Amniotic stem cell (primary cell): ENCODE measurements at regions not wholly inside any gene's neighbourhood (a gene's known extent, or its start where the extent isn't known, plus 50 kb on each side); places are given as distances from the start of the nearest gene placed in this dataset.

Source experiments
- DNase-seq: peaks from one replicate; lab custom pipeline; 2025; lab: John Stamatoyannopoulos, UW

DNA sequence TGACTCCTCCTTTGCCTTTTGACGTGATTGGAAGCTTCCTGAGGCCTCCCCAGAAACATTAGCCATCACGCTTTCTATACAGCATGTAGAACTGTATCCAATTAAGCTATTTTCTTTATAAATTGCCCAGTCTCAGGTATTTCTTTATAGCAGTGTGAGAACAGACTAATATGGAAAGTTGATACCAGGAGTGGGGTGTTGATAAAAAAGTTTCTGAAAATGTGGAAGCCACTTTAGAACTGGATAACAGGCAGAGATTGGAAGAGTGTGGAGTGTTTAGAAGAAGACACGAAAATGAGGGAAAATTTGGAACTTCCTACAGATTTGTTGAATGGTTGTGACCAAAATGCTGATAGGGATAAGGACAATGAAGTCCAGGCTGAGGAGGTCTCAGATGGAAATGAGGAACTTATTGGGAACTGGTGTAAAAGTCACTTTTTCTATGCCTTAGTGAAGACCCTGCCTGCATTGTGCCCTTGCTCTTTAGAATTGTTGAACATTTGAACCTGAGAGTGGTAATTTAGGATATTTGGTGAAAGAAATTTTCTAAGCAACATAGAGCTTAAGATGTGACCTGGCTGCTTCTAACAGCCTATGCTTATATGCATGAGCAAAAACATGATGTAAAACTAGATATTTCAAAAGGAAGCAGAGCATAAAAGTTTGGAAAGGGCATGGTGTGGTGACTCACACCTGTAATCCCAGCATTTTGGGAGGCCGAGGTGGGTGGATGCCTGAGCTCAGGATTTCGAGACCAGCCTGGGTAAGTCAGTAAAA is 969.7 kb downstream of the DSC3 start:
- DNase-seq = no peak

DNA sequence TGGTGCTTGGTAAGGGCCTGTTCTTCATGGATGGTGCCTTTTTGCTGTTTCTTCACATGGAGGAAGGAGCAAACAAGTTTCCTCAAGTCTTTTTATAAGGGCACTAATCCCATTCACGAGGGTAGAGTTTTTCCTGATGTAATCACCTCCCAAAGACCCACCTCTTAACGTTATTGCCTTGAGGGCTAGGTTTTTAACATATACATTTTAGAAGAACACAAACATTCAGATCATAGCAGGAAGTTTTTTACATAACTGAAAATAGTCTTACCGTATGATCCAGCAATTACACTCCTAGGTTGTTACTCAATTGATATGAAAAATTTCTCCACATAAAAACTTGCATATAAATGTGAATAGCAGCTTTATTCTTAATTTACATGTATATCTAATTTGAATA is 976.3 kb downstream of the DSC3 start:
- DNase-seq = no peak

GRCh38 chr18:30057398-30057797 is 985.1 kb downstream of the DSC3 start:
- no peak for DNase-seq

DNA sequence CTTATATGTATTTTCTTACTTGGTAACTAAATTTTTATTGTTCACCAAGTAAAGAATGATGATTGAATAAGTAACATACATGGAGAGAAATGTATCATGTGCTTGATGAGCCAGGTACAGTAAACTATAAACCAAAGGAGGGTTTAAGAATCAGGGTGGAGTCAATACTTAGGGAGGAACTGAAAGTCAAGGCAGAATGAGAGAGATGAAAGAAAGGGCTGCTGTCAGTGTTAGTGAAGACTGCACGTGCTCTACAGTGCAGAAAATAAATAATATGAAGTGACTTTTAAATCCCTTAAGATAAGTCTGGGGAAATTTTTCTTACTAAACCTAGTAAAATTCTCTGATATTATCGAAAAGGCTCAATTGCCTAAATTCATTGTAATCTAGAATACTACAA is 986.0 kb downstream of the DSC3 start:
- DNase-seq = no peak

DNA sequence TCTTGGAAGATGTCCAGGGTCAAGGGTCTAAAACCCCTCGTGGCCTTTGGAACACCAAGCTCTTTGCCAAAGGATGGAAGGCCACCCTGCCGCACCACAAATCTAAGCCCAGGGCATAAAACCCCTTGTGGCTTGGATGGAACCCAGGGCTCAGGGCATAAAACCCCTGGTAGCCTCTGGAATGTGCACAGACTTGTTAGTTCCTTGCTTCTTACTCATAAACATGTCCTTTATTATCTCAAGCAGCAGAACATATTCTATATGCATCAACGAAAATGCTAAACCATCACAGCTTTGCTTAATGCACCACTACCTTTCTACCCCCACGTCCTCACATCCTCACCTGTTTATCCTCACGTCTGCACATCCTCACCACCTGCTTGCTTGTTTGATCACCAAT is 998.0 kb downstream of the DSC3 start:
- DNase-seq = no peak

DNA sequence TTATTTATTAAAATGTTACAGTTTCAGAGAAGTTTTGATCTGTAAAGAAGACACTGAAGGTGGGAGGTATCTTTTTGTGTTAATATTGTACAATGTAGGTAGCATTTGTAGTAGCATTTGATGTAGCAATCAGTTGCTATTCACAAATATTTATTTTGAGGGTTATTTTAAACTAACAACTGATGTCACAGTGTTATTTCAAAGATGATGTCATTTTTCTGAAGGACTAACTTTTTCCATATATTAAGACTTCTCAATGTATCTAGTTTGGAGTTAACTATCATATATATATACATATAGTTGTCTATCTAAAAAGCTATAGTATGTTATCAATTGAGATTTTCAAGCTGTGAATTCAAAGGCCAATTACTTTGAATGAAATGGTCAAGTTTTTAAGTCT is 1003.3 kb downstream of the DSC3 start:
- DNase-seq = no peak

GRCh38 chr18:30034818-30035217 is 1007.7 kb downstream of the DSC3 start:
- no peak for DNase-seq

DNA sequence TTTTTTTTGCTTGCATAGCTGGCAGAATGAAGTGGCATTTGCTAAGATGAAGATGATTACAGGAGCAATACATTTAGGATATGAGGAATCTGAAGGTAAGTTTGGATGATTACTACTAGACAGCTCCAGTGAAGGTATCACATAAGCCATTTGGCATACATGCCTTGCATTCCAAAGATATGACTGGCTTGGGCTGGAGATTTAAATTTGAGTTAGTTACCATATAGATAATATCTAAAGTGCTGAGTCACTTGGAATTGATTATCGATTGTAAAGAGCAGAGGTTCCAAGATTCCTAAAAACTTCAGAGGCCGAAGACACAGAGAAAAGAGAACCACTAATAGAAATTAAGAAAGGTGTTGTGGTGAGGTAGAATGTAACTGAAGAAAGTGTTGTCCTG is 1026.4 kb downstream of the DSC3 start:
- DNase-seq = no peak

DNA sequence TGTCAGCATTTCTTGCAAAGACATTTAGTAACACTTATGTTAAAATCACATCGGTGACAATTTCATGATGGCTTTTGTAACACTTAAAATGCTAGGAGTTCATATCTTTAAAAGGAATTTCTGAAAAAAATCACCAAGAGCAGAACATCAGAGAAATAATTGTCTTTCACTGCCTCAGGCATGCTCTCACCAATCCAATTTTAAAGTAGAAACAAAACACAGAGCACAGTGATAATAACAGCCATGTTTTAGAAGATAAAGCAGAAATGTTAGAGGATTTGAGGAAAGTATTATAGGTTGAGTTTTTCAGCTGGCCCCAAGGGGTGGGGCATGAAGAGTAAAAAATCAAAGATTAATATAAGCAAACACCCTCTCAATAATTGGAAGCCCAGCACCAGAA is 1037.6 kb downstream of the DSC3 start:
- DNase-seq = no peak

DNA sequence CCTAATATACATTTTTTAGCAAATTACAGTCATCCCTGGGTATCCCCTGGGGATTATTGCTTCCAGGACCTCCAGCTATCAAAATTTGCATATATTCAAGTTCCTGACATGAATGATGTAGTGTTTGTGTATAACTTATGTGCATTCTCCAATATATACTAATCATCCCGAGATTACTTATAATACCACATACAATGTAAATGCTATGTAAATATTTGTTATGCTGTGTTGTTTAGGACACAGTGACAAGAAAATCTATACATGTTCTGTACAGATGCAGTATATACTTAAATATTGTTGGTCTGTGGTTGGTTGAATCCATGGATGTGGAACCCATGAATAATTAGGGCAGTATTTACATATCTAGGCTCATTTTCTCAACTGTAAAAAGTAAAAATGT is 1060.3 kb downstream of the DSC3 start:
- no peak for DNase-seq

- DNase-seq = no peak
Measured at GRCh38 chr18:29979881-29980280, 1062.7 kb downstream of the DSC3 start.

DNA sequence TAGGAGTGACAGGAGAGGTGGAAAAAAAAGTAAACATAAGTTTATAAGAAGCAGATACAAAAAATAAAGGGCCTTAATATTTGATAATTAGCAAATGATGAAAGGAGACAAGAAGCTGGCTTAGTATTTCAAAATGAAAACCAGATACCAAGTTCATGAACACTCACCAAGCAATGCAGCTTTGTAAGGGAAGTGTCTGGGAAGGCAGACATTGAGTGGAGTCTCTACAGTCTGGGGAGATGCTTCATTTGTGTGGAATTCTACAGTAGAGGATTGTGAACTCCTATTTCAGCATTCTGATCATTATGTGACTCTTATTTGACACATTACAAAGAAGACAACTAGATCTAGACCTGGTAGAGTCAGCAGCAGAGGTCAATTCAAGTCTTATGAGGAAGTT is 1072.7 kb downstream of the DSC3 start:
- no peak for DNase-seq

DNA sequence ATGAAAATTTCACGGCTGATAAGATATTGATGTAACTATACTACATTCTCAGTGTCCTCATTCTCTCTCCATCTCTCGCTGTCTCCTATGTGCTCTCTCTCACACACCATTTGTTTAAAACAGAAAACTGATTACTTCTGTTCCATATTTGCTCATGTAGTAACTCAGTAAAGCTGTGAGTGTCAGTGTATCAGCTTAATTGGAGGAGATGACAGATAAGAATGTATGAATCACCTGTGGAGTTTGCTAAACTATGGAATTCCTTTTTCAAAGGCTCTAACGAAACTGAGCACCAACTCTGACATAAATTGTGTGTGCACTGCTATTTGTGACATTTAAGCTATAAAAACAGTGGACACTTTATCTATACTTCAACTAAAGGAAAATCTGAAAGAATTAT is 1080.0 kb downstream of the DSC3 start:
- DNase-seq = no peak

DNA sequence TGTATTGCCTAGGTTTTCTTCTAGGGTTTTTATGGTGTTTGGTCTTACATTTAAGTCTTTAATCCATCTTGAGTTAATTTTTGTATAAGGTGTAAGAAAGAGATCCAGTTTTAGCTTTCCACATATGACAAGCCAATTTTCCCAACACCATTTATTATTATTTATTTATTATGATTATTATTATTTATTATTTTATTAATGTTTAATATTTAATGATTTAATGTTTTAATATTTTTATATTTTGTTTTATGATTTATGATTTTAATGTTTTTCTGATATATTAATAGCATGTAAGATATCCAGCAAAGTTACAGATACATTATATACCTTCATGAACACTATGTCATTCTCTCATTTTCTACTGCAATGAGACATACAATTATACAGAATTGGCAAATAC is 1082.0 kb downstream of the DSC3 start:
- DNase-seq = no peak

DNA sequence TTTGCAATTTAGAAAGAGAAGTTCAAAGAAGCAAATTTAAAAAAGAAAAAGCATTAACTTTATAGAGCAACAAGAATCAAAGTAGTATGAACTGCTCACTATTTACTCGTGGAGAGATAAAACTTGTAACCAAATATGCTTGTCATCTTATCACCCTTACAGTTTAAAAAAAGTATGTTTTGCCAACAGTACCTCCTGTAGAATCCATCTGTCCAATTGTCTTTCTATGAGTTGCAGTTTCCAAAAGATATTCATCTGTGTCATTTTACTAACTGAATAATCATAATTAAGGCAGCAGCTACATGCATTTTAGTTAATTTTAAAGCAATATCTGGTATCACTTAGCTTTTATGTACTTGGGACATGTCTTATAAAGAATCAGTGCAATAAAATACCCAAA is 1112.3 kb downstream of the DSC3 start:
- DNase-seq = no peak

DNA sequence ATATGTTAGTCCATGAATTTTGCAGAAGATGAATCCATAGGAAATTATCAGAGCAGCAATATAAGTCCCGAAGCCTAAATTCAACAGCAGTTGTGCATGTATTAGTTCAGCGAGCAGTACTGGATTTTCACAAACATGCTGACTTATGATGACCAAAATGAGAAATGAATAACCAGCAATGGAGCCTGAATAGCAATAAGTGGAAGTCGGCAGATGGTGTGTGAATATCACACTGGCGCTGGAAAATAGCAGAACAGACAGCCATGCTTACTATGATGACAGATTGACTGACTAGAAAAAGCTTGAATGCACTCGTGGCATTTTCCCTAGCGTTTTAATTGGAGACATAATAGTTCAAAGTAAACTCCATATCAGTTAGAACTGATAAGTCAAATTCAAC is 1114.5 kb downstream of the DSC3 start:
- no peak for DNase-seq

DNA sequence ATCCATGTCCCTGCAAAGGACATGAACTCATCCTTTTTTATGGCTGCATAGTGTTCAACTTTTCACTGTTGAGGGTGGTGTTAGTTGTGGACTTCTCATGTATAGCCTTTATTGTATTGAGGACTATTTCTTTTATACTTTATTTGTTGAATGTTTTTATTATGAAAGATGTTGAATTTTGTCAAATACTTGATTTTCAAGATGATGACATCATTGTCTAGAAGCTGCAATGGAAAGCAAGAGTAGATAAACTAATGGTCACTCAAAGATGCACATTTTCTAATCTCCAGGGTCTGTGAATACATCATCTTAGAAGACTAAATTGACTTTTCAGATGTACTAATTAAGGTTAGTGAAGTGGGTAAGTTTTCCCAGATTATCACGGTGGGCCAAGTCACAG is 1117.0 kb downstream of the DSC3 start:
- DNase-seq = no peak

GRCh38 chr18:29912351-29912750 is 1130.2 kb downstream of the DSC3 start:
- no peak for DNase-seq

- no peak for DNase-seq
Measured at GRCh38 chr18:29892960-29893558, 1149.5 kb downstream of the DSC3 start.

DNA sequence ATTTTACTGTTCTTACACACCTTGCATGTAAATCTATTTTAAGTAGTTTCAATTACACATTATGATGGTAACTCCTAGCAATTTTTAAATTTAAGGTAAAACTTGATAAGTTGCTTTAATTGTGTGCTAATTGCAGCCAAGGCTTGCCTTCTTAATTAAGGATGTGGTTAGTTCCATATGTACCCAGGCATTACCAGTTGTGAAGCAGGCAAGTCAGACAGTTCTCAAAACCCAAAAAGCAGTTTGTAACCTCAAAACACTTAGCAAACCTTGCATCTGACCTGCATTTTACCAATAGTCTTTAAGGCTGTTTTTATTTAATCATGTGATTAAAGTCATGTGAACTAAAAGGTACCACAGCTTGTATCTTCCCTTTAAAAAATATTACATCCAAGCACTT is 1159.4 kb downstream of the DSC3 start:
- DNase-seq = no peak

- DNase-seq = no peak
Measured at GRCh38 chr18:29882620-29883019, 1159.9 kb downstream of the DSC3 start.

- DNase-seq = no peak
Measured at GRCh38 chr18:29879763-29880162, 1162.8 kb downstream of the DSC3 start.

- no peak for DNase-seq
Measured at GRCh38 chr18:29874519-29875098, 1167.9 kb downstream of the DSC3 start.

- DNase-seq = no peak
Measured at GRCh38 chr18:29873211-29873610, 1169.3 kb downstream of the DSC3 start.
